Stomach (tissue), 4 donors: ENCODE measurements at regions not wholly inside any gene's neighbourhood (a gene's known extent, or its start where the extent isn't known, plus 50 kb on each side); places are given as distances from the start of the nearest gene placed in this dataset.

ENCODE experiments used
- EP300 ChIP-seq: sonication (generic); formaldehyde crosslinking; IDR thresholded peaks from one replicate; pipeline ENCODE4 v1.6.1; 2017; ENCODE audit warnings: antibody characterized with exemption
- POLR2AphosphoS5 ChIP-seq, 3 donors: sonication (generic); formaldehyde crosslinking; IDR thresholded peaks; one replicate each; pipeline ENCODE4 v1.6.1; 2016; ENCODE audit warnings: antibody characterized with exemption in 3 of 3
- TF ChIP-seq, protein P1 (sequence below), 7 experiments: fragments of 450-650 bp in 4 of 7; fragments of 200-600 bp in 3 of 7; sonication (generic) in 3 of 7; IDR thresholded peaks; one replicate each; pipeline ENCODE4 v1.5.1; 2016 to 2019; ENCODE audit warnings: antibody characterized with exemption in 7 of 7, control low read depth in 2 of 7, mild to moderate bottlenecking in 1 of 7

DNA sequence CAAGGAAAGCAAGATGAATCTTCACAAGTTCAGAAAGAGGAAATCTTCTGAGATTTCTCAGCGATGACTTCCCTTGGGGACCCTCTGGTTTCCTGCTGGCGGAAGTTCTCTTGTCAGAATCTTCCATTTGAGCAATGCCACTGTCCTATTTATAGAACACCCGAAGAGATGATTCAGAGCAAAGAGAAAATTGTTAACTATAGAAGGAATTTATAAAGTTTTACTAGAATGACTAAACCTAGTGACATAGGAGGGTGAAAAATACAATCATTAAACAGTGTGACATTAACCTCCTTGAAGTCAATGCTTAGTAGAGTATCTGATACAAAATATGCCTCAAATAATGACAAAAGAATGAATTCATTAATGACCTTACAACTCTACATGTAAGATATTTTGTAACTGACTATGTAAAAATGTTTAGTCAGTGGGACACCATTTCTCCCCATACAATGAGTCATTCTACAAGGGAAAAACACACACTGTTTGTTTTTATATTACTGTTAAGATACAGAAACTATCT lies 206.5 kb upstream of the CNTNAP2 start:
- TF ChIP-seq, protein P1, sequence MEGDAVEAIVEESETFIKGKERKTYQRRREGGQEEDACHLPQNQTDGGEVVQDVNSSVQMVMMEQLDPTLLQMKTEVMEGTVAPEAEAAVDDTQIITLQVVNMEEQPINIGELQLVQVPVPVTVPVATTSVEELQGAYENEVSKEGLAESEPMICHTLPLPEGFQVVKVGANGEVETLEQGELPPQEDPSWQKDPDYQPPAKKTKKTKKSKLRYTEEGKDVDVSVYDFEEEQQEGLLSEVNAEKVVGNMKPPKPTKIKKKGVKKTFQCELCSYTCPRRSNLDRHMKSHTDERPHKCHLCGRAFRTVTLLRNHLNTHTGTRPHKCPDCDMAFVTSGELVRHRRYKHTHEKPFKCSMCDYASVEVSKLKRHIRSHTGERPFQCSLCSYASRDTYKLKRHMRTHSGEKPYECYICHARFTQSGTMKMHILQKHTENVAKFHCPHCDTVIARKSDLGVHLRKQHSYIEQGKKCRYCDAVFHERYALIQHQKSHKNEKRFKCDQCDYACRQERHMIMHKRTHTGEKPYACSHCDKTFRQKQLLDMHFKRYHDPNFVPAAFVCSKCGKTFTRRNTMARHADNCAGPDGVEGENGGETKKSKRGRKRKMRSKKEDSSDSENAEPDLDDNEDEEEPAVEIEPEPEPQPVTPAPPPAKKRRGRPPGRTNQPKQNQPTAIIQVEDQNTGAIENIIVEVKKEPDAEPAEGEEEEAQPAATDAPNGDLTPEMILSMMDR (IDR thresholded peaks at IDR 0.05) = no peak
- TF ChIP-seq EP300 (no peak), POLR2AphosphoS5 (IDR thresholded peaks at IDR 0.05) (no peak)
